Activated CD4-positive, alpha-beta T cell treated with anti-CD3 and anti-CD28 coated beads, Interleukin-2, amount 10 ng/mL, durations not matched to agents 24 days and 14 days (primary cell): ENCODE measurements at regions not wholly inside any gene's neighbourhood (a gene's known extent, or its start where the extent isn't known, plus 50 kb on each side); places are given as distances from the start of the nearest gene placed in this dataset.
"Not testable (repeated sequence)": the region's sequence is repeated elsewhere in the genome, so short reads cannot be mapped to it uniquely, and the experiment has no call there.

Experiments
- DNase-seq: peaks from one replicate; pipeline ENCODE4 v3.0.0; 2022
- H3K27ac Mint-ChIP-seq: one replicate; pipeline ENCODE4 v1.8.0; 2022; ENCODE audit warnings: mild to moderate bottlenecking, mixed read lengths
- H3K27me3 Mint-ChIP-seq: one replicate; pipeline ENCODE4 v1.8.0; 2022; ENCODE audit warnings: mixed read lengths
- H3K36me3 Mint-ChIP-seq: one replicate; pipeline ENCODE4 v1.8.0; 2022; ENCODE audit warnings: low read depth, mild to moderate bottlenecking, mixed read lengths
- H3K4me1 Mint-ChIP-seq: one replicate; pipeline ENCODE4 v1.8.0; 2021; ENCODE audit warnings: mixed read lengths
- H3K4me3 Mint-ChIP-seq: one replicate; pipeline ENCODE4 v1.8.0; 2022; ENCODE audit warnings: mild to moderate bottlenecking, moderate library complexity, mixed read lengths
- H3K9me3 Mint-ChIP-seq: one replicate; pipeline ENCODE4 v1.8.0; 2021; ENCODE audit warnings: mixed read lengths
- intact Hi-C: fragments of 100-400 bp; cut with micrococcal nuclease; formaldehyde crosslinking; loops from one replicate; pipeline ENCODE4 v1.15.1; 2023

DNA sequence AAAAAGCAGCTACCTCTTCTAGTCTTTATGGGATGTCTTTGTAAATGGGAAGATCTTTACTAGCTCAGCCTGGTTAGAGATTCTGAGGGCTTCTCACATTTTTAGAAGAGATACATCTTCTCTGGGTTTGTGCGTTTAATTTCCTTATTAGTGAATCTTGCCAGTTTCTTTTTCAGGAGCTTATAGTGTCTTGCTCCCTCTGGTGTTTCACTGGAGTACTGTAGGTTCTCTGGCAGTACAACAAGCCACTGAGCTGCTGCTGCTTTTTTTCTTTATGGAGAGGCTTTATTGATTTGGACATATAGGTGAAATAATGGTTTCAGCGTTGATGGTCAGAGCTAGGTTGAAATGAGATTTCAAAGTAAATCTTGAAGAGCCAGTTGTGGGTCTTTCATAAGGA lies 82.9 kb downstream of the LAS1L start:
- DNase-seq = peak; percentile 72
- intact Hi-C loops = loop anchor here (2.0 kb wide), 1 partner anchor 557 kb away; no protein-coding TSS in a partner anchor
- Mint-ChIP-seq H3K4me1 (no peaks in the 10 kb centered on the region), H3K36me3 (no peaks in the 10 kb centered on the region), H3K27ac (no peak overlapping the region), H3K9me3 (no peaks in the 10 kb centered on the region), H3K27me3 (no peaks in the 10 kb centered on the region), H3K4me3 (no peak overlapping the region)

DNA sequence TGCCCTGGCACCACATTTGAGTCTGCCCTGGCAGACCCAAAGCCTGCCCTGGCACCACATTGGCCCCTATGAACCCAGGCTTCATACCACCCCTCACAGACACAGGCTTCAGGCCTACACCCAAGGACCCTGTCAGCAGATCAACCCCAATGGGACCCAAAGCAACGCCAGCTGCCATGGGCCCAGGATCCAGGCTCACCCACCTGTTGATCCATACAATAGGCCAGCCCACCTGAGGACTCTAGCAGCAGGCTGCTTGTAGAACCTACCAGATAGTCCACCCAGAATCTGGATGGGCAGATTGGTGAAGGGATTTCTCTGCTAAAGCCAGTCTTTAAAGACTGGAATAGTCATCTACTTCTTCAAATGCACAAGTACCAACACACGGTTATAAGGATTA lies 114.4 kb downstream of the LAS1L start:
- Mint-ChIP-seq H3K27ac (no peak overlapping the region), H3K9me3 (no peaks in the 10 kb centered on the region), H3K36me3 (no peaks in the 10 kb centered on the region), H3K4me1 (no peaks in the 10 kb centered on the region), H3K27me3 (no peaks in the 10 kb centered on the region), H3K4me3 (no peak overlapping the region)
- no peak for DNase-seq
- intact Hi-C loops = no loop called here

DNA sequence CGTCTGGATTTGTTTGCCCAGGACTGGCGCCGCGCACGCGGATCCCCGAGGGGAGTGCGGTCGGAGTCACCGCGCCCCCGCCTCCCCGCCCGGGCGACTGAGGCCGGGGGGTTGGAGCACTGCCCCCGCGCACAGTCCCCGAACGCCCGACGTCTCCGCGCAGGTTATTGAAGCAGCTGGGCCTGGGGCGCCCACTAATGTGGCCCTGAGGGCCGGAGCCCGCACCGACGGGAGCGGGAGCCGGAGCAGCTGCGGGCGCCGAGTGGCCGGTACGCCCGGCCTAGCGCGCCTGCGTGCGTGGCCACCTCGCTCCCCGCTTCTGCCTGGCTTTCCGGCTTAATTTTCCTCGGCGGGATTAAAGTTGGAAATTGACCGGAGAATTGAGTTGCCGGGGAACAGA lies 126.9 kb downstream of the LAS1L start:
- intact Hi-C loops, H3K4me3 Mint-ChIP-seq, DNase-seq, H3K4me1 Mint-ChIP-seq, H3K27ac Mint-ChIP-seq, H3K9me3 Mint-ChIP-seq, H3K36me3 Mint-ChIP-seq: not testable (repeated sequence)
- peaks cover 34% of the 10 kb centered on the region for H3K27me3 Mint-ChIP-seq

DNA sequence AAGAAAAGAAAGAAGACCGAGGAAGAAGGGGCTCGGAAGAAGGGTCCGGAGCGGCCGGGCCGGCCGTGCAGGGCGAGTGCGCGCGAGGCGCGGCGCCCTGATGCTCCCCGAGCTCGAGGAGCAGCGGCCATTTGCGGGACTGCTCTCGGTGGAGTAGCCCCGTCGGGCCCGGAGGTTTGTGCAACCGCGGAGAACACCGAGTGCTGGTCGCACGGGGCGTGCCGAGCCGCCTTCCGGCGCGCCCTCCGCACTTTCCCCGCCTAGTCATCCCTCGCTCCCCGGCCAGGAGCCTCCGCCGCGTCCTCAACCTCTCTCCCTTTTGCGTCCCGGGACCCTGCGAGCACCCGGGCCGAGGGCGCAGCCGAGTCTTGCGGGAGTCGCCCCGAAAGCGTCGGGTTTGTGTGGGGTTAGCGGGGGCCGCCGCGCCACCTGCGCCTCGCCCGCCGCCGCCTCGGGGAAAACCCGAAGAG lies 127.4 kb downstream of the LAS1L start:
- peak overlapping the region; percentile 72 for H3K4me3 Mint-ChIP-seq
- peaks cover 34% of the 10 kb centered on the region for H3K27me3 Mint-ChIP-seq

DNA sequence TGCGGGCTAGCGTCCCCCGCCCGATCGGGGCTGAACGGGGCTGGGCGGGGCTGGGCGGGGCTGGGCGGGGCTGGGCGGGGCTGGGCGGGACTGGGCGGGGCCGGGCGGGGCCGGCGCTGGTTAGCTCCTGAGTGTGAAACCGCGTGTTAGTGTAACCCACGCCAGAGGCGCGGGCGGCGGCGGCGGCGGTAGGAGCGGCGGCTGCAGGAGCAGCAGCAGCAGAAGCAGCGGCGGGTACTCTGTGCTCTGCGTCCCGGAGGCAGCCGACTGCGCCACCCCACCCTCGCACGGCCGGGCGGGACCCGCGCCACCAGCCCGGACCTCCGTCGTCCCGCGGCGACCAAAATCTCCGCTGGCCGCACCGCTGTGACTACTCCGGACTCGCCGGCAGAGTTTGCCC lies 128.1 kb downstream of the LAS1L start:
- Mint-ChIP-seq H3K27me3 (peaks cover 34% of the 10 kb centered on the region), H3K9me3 (no peaks in the 10 kb centered on the region), H3K4me3 (peak overlapping the region; percentile 72), H3K4me1 (no peaks in the 10 kb centered on the region), H3K27ac (no peak overlapping the region), H3K36me3 (no peaks in the 10 kb centered on the region)
- DNase-seq = peak; percentile 71
- intact Hi-C loops = no loop called here

More for the DNA sequence above, 127.4 kb downstream of the LAS1L start:
- Mint-ChIP-seq H3K4me1 (no peaks in the 10 kb centered on the region), H3K9me3 (no peaks in the 10 kb centered on the region), H3K27ac (no peak overlapping the region), H3K36me3 (no peaks in the 10 kb centered on the region)
- peak; percentile 47 for DNase-seq
- intact Hi-C loops = no loop called here

DNA sequence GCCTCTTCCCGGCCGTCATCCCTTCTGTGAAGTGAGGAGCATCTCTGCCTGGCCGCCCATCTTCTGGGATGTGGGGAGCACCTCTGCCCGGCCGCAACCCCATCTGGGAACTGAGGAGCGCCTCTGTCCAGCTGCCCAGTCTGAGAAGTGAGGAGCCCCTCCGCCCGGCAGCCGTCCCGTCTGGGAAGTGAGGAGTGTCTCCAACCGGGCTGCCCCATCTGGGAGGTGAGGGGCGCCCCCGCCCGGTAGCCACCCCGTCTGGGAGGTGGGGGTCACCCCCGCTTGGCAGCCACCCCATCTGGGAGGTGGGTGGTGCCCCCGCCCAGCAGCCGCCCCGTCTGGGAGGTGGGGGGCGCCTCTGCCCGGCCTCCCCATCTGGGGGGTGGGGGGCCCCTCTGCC lies 142.3 kb downstream of the LAS1L start:
- H3K27ac Mint-ChIP-seq = no peak overlapping the region
- no peaks in the 10 kb centered on the region for H3K27me3 Mint-ChIP-seq
- H3K4me3 Mint-ChIP-seq = no peak overlapping the region
- no peaks in the 10 kb centered on the region for H3K9me3 Mint-ChIP-seq
- no peaks in the 10 kb centered on the region for H3K36me3 Mint-ChIP-seq
- no peak for DNase-seq
- intact Hi-C loops = no loop called here
- no peaks in the 10 kb centered on the region for H3K4me1 Mint-ChIP-seq

DNA sequence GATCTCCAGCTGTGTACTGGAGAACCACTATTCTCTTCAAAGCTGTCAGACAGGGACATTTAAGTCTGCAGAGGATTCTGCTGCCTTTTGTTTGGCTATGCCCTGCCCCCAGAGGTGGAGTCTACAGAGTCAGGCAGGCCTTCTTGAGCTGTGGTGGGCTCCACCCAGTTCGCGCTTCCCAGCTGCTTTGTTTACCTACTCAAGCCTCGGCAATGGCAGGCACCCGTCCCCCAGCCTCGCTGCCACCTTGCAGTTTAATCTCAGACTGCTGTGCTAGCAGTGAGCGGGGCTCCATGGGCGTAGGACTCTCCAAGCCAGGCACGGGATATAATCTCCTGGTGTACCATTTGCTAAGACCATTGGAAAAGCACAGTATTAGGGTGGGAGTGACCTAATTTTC lies 145.5 kb downstream of the LAS1L start:
- H3K4me1 Mint-ChIP-seq, H3K36me3 Mint-ChIP-seq, H3K27ac Mint-ChIP-seq, DNase-seq, H3K4me3 Mint-ChIP-seq, H3K27me3 Mint-ChIP-seq, intact Hi-C loops, H3K9me3 Mint-ChIP-seq: not testable (repeated sequence)
